C4-2B (cell line): ENCODE measurements at regions not wholly inside any gene's neighbourhood (a gene's known extent, or its start where the extent isn't known, plus 50 kb on each side); places are given as distances from the start of the nearest gene placed in this dataset.

Source experiments
- H3K27ac ChIP-seq: fragments of 450-650 bp; 2 replicates; pipeline ENCODE4 v1.5.1; 2017
- ZFX ChIP-seq: fragments of 450-650 bp; IDR thresholded peaks from 2 replicates; pipeline ENCODE4 v1.6.1; 2017
- TF ChIP-seq, protein P1 (sequence below): fragments of 450-650 bp; conservative IDR thresholded peaks from 2 replicates; pipeline ENCODE4 v1.5.1; 2017; ENCODE audit warnings: mild to moderate bottlenecking

- TF ChIP-seq, protein P1, sequence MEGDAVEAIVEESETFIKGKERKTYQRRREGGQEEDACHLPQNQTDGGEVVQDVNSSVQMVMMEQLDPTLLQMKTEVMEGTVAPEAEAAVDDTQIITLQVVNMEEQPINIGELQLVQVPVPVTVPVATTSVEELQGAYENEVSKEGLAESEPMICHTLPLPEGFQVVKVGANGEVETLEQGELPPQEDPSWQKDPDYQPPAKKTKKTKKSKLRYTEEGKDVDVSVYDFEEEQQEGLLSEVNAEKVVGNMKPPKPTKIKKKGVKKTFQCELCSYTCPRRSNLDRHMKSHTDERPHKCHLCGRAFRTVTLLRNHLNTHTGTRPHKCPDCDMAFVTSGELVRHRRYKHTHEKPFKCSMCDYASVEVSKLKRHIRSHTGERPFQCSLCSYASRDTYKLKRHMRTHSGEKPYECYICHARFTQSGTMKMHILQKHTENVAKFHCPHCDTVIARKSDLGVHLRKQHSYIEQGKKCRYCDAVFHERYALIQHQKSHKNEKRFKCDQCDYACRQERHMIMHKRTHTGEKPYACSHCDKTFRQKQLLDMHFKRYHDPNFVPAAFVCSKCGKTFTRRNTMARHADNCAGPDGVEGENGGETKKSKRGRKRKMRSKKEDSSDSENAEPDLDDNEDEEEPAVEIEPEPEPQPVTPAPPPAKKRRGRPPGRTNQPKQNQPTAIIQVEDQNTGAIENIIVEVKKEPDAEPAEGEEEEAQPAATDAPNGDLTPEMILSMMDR = peak; percentile 16; the same call in 1 of the 2 replicates
- no peak for TF ChIP-seq ZFX
- H3K27ac ChIP-seq = no peak overlapping the region
Observed at GRCh38 chr11:129694538-129694937, 121.1 kb upstream of the TMEM45B start.

GRCh38 chr11:129694966-129695365, 120.7 kb upstream of the TMEM45B start:
- no peak overlapping the region for H3K27ac ChIP-seq
- TF ChIP-seq ZFX = no peak
- TF ChIP-seq, protein P1 = no peak; the same call in 1 of the 2 replicates

DNA sequence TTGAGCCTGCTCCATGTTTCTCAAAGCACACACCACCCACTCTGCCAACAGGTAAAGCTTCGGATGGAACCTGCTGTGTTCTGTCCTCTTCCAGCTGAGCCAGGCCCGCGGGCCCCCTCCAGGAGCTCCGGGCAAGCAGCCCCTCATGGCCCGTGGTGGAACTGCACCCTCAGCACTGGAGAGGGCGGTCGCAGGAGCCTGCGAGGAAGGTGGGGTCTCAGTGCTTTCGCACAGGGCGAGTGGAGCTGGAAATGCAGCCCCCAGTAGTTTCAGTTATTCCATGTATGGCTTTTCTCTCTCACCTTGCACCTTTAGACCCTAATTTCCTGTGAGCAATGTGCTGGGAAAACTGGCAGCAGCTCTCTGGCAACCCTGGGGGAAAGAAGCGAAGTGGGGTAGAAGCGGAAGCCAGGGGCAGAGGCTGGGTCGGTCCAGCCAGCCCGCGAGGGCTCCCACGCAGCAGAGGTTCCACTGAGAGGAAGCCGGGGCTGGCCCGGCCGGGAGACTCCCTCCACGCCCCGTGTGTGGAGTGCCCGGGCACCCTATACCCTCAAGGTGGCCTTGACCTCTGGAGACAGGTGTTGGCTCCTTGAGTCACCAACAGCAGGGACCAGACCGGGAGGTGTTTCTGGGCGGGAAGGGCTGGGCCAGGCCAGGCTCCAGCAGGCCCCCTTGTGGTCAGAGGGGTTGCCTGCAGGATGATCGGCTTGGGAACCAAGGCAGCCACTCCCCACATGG, 119.9 kb upstream of the TMEM45B start:
- no peak overlapping the region for H3K27ac ChIP-seq
- TF ChIP-seq, protein P1 = peak; percentile 88
- TF ChIP-seq ZFX = no peak

GRCh38 chr11:129696309-129696989, 119.2 kb upstream of the TMEM45B start:
- TF ChIP-seq ZFX = no peak
- TF ChIP-seq, protein P1 = peak; percentile 51
- H3K27ac ChIP-seq = no peak overlapping the region

GRCh38 chr11:129698212-129698611, 117.4 kb upstream of the TMEM45B start:
- H3K27ac ChIP-seq = no peak overlapping the region
- TF ChIP-seq ZFX = no peak
- TF ChIP-seq, protein P1 = no peak

- no peak overlapping the region for H3K27ac ChIP-seq
- no peak for TF ChIP-seq ZFX
- TF ChIP-seq, protein P1 = no peak; the same call in 1 of the 2 replicates
Observed at GRCh38 chr11:129699711-129700304, 115.8 kb upstream of the TMEM45B start.

DNA sequence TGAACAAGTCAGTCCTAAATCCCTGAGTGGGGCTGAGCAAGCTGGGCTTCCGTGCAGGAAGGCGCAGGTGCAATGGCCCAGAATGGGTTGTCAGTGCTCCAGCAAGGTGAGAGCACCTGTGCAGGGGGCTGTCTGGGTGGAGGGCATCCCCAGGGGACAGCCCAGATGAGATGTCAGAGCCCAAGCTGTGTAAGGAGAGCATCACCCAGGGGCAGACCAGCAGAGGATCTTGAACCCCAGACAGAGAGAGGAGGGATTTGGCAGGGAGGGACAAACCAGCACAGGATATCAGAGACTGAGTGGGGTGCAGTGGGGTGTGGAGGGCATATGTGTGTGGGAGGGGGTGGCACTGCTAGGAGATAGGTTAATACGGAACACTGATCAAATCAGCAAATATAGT, 114.9 kb upstream of the TMEM45B start:
- no peak for TF ChIP-seq ZFX
- TF ChIP-seq, protein P1 = no peak
- no peak overlapping the region for H3K27ac ChIP-seq
